ENCODE measurements at regions not wholly inside any gene's neighbourhood (a gene's known extent, or its start where the extent isn't known, plus 50 kb on each side); places are given as distances from the start of the nearest gene placed in this dataset.
"Not testable (repeated sequence)": the region's sequence is repeated elsewhere in the genome, so short reads cannot be mapped to it uniquely, and the experiment has no call there.

DNA sequence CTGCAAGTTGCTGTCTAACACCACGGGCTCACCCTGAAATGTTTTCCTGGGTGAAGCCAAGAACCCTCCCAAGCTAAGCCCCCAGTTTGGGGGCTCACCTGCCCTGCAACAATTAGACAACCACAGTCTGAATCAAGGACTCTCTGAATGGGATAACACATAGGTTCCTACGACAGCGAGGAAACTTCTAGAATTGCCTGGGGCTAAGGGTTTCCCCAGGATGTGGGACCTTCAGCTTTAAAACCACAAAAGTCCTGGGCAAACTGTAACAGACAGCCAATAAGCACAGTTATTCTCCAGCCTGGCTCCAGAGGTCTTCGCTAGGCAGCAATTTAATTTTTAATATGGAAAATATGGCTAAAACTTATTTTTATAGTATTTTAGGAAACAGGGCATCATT is 162.6 kb downstream of the PRKX start:
- DNase-seq (ENCODE audit: low read depth), result no peak

DNA sequence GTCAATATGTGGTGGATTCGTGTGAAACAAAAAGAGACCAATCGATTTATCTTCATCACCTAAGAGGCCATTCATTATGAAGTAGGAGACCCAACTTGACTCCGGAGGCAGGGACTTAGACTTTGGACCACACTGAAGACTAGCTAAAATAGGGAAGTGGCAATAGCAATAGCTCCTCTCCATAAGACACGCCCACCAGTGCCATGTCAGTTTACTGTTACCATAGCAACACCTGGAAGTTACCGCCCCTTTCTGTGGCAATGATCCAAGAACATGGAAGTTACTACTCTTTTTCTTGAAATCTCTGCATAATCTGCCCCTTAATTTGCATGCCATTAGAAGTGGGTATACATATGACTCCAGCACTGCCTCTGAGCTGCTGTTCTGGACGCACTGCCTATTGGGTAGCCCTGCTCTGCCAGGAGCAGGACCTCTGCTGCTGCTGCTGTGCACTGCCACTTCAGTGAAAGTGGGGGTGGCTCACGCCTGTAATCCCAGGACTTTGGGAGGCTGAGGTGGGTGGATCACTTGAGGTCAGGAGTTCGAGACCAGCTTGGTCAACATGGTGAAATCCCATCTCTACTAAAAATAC is 163.2 kb downstream of the PRKX start:
- no peak for DNase-seq (ENCODE audit: low read depth)

- no peak for DNase-seq (ENCODE audit: low read depth)
These were observed 164.0 kb downstream of the PRKX start for GRCh38 chrX:3549411-3549911.

DNA sequence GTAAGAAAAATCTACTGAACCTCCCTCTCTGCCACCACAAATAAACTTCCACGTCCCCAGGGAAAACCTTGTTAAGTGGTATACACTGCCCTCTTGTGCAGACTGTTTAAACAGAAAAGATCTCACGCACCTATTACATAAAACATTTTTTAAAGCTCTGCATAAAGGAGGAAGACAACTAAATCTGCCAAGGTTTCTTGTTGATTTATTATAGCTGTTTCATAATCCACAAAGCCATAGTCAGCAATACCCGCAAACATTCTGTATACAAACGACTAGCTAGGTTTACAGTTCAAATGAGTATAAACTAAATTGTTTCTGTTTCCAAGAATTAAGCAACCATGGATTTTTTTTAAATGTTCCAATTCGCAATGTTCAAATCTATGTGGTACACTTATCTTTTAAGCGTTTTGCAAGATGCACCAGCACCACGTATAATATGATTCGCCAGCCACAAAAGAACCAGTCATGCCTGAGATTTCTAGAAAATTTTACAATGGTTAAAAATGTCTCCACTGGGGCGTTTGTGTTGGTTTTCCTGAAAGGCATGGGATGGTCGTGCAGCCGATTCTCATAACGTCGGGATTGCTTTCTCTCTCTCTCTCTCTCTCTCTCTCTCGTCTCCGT is 164.6 kb downstream of the PRKX start:
- DNase-seq (ENCODE audit: low read depth), result no peak

DNA sequence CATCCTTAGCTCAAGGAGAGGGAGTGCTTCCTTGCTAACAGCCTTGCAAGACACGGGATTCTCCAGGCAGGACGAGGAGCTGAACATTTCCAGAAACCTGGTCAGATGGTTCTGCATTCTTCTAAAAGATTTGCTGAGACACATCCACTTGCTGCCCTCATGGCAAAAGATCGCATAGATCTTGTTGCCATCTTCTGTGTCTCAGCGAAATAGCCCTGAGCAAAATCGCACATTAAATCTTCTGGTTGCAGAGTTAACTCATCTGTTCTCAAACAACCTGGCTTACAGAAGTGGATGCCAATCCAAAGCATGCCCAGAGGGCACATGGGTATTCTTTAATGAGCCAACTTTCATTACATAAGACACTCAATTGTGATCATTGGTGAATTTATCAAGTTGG is 167.5 kb downstream of the PRKX start:
- DNase-seq (ENCODE audit: low read depth), result no peak

DNA sequence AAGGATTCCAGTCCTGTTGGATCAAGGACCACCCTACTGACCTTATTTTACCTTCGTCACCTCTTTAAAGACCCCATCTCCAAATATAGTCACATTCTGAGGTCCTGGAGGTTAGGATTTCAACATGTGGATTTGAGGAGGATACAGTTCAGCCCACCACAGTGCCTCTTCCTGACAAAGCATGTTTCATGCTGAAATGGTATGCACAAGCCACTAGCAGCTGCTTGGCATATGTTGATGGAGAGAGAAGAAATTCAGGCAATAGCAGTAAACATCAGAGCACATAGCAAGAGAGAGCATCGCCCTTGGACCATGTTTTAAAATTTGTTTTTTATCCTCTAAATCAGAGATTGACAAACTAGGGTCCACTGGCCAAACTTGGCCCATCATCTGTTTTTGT is 172.1 kb downstream of the PRKX start:
- DNase-seq (ENCODE audit: low read depth), result no peak

DNA sequence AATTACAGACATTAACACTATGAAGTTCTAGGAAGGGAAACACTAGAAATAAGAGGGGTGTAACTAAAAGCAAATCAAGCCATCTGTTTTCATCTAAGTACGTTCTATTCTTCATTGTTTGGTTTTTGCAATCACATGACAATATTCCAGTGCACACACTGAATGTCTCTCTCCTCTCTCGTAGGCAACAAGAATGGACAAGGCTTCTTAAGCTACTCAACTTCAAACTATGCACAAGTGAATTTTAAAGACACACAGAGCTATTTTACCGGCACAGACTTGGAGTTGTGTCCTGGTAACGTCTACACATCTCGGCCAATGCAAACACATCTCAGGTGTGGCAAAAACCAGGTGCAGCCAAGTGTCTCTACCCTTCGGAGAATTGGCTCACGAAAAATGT is 173.3 kb downstream of the PRKX start:
- no peak for DNase-seq (ENCODE audit: low read depth)

DNA sequence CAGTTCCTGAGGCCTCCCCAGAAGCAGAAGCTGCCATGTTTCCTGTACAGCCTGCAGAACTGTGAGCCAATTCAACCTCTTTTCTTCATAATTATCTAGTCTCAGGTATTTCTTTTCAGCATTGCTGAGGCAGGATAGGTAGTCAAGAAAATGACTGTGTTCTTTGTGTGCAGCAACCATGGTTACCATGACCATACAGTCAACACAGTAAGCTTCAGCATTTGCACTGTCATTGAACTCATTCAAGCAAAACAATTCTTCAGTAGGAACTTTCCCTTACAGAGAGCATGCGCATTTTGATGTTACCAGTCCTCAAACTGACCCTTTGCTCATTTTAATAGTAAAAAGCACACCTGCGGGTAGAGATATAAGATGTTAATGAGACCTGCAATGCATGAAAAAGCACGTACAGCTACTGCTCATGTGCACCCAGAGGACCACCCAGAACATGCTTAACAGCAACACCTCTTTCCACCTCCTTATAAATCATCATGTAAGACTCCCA is 180.8 kb downstream of the PRKX start:
- no peak for DNase-seq (ENCODE audit: low read depth)

GRCh38 chrX:3531435-3531834 is 182.0 kb downstream of the PRKX start:
- not testable (repeated sequence) for DNase-seq (ENCODE audit: low read depth)

GRCh38 chrX:3529466-3530010 is 183.1 kb upstream of the MXRA5 start:
- DNase-seq (ENCODE audit: low read depth), result no peak

DNA sequence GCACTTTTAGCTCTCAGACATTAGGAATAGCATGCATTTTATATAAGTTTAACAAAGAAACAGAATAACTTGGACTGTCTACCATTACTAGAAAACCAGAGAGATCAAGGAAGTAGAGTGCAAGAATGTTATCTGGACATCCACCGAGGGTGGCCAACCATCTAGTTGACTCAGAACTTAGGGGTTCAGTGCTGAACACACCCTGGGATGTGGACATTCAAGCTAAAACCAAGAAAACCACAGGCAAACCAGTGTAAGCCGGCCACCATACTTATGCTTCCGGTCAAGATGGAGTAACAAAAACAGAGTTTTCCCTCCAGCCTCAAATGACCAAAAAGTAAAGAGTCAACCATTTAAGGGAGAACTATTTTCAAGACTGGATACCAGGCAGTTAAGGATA is 181.4 kb upstream of the MXRA5 start:
- DNase-seq (ENCODE audit: low read depth), result no peak

GRCh38 chrX:3527166-3527565 is 180.7 kb upstream of the MXRA5 start:
- DNase-seq (ENCODE audit: low read depth), result no peak

DNA sequence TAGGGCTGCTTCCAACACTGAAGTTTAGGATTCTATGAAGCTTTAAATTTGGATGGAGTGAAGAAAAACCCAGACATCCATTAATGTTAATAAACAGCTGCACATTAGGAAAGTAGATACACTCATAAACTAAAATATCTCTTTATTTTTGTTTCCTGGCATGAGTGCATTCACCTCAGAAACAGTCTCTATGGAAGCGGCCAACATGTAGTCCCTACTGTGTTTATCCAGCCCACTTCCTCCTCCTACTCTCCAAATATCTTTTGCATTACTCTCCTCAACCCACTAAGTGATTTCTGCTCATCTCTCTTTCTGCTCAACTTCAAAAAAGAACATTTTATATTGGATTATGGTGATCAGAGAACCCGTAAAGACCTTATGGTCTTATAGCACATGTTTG is 180.3 kb upstream of the MXRA5 start:
- DNase-seq (ENCODE audit: low read depth), result no peak

DNA sequence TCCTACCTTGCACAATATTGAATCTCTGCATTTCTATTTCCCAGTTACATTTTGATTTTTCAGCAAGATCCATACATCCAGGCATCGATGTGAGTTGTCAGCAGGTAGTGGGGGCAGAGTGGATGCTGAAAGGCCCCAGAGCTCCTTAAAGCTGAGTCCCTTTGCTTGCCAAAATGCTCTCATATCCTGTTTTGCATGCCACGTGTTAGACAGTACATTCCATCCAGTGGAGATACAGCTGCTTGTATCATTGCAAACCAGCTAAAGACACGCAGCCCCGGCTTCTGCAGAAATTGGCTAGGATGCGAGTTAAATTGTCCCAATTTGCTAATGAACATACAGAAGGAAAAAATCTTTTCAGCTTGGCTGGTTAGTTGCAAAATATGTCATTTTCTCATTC is 179.6 kb upstream of the MXRA5 start:
- DNase-seq (ENCODE audit: low read depth), result no peak

- DNase-seq (ENCODE audit: low read depth), result no peak
These were observed 175.7 kb upstream of the MXRA5 start for GRCh38 chrX:3522101-3522650.

DNA sequence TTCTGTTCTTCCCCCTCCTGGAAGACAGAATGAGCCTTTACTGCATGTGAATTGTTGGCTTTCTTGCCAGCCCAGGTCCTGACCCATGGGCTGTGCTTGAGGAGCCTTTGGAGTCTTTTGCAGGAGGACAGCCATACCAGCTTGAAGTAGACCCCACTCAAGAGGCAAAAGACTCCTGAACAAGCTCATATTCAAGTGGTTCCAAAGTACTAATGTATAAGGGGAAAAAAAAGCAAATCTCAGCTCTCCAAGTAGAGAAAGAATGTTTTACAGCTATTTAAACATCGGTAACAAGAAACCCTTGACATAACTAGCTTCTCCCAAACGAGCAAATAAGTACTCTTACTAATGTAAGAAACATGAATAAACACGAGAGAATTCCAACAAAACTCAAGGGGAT is 174.9 kb upstream of the MXRA5 start:
- DNase-seq (ENCODE audit: low read depth), result no peak

- DNase-seq (ENCODE audit: low read depth), result no peak
These were observed 174.5 kb upstream of the MXRA5 start for GRCh38 chrX:3520982-3521381.

DNA sequence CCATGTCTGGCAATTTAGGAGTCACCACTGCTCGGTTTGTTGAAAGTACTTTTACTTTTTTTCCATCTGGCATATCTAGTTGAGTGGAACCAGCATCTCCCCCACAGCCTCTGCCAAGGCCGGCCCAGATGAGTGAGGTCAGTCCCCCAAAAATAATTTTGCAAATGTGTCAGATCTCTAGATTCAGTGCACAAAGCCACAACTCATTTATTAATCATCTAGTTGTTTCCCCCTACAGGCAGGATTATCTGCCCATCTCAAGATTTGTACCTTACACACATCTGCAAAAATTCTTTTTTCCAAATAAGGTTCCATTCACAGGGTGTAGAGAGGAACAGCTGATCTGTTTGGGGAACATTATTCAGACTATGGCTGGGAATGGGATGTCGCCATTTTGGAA is 174.0 kb upstream of the MXRA5 start:
- DNase-seq (ENCODE audit: low read depth), result no peak

GRCh38 chrX:3519384-3519783 is 172.9 kb upstream of the MXRA5 start:
- DNase-seq (ENCODE audit: low read depth), result peak; percentile 5

DNA sequence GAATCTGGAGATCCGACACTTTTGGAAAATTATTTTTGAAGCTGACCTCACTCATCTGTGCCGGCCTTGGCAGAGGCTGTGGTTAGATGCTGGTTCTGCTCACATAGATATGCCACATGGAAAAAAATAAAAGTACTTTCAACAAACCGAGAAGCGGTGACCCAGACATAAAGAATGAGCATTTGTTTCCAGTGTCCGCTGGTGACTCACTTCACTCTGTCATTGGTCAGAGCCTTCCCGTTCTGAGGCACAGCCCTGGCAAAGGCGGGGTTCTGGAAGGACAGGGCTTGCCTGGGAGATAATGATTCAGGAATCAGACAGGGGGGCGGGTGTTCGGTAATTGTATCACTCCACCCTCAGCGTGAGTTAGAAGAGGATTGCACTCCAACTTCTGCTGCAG is 172.4 kb upstream of the MXRA5 start:
- DNase-seq (ENCODE audit: low read depth), result peak; percentile 87

- peak; percentile 42 for DNase-seq (ENCODE audit: low read depth)
These were observed 169.6 kb upstream of the MXRA5 start for GRCh38 chrX:3516051-3516541.

- DNase-seq (ENCODE audit: low read depth), result no peak
These were observed 168.5 kb upstream of the MXRA5 start for GRCh38 chrX:3514996-3515395.

Data from HT1080 (cell line).